BLaER1 (cell line): ENCODE measurements at regions not wholly inside any gene's neighbourhood (a gene's known extent, or its start where the extent isn't known, plus 50 kb on each side); places are given as distances from the start of the nearest gene placed in this dataset.
A peak's percentile ranks its signal among the peaks of the same experiment; 100 is the strongest.

Source experiments
- H3K27ac ChIP-seq: shearing (Covaris generic); formaldehyde crosslinking; 2 replicates; pipeline ENCODE4 v1.8.1; 2022
- H3K27me3 ChIP-seq: shearing (Covaris generic); formaldehyde crosslinking; 2 replicates; pipeline ENCODE4 v1.8.1; 2022
- H3K36me3 ChIP-seq: shearing (Covaris generic); formaldehyde crosslinking; 2 replicates; pipeline ENCODE4 v1.8.1; 2022
- H3K4me1 ChIP-seq: shearing (Covaris generic); formaldehyde crosslinking; 2 replicates; pipeline ENCODE4 v1.8.1; 2022
- H3K4me2 ChIP-seq: shearing (Covaris generic); formaldehyde crosslinking; 2 replicates; pipeline ENCODE4 v1.8.1; 2022
- H3K4me3 ChIP-seq: shearing (Covaris generic); formaldehyde crosslinking; 2 replicates; pipeline ENCODE4 v1.8.1; 2022
- H3K9ac ChIP-seq: shearing (Covaris generic); formaldehyde crosslinking; 2 replicates; pipeline ENCODE4 v1.8.1; 2022
- H3K9me3 ChIP-seq: shearing (Covaris generic); formaldehyde crosslinking; 2 replicates; pipeline ENCODE4 v1.8.1; 2022
- H4K20me1 ChIP-seq: shearing (Covaris generic); formaldehyde crosslinking; 2 replicates; pipeline ENCODE4 v1.8.1; 2022
- Cebpa-rat ChIP-seq: shearing (Covaris generic); IDR thresholded peaks from 2 replicates; pipeline ENCODE4 v1.8.1; 2022

GRCh38 chr2:15732341-15733077 lies 140.8 kb downstream of the DDX1 start:
- Histone ChIP-seq H3K4me1 (peaks cover 74% of the 10 kb centered on the region), H3K9ac (no peak overlapping the region), H3K36me3 (no peaks in the 10 kb centered on the region), H3K4me2 (peak overlapping the region; percentile 79), H3K27me3 (no peaks in the 10 kb centered on the region), H3K9me3 (no peaks in the 10 kb centered on the region), H3K27ac (no peak overlapping the region), H4K20me1 (peaks cover 16% of the 10 kb centered on the region; the same call in 1 of the 2 replicates), H3K4me3 (no peak overlapping the region)
- no peak for TF ChIP-seq Cebpa-rat

GRCh38 chr2:15733867-15734673 lies 142.4 kb downstream of the DDX1 start:
- no peak for TF ChIP-seq Cebpa-rat
- H3K27me3 ChIP-seq: no peaks in the 10 kb centered on the region
- peak overlapping the region; percentile 68 for H3K4me2 ChIP-seq
- H3K4me1 ChIP-seq: peaks cover 67% of the 10 kb centered on the region
- H3K9ac ChIP-seq: no peak overlapping the region
- no peak overlapping the region for H3K27ac ChIP-seq
- no peaks in the 10 kb centered on the region for H3K36me3 ChIP-seq
- H4K20me1 ChIP-seq: peaks cover 16% of the 10 kb centered on the region; the same call in 1 of the 2 replicates
- H3K4me3 ChIP-seq: no peak overlapping the region
- H3K9me3 ChIP-seq: no peaks in the 10 kb centered on the region

GRCh38 chr2:15734674-15735483 lies 143.2 kb downstream of the DDX1 start:
- peaks cover 16% of the 10 kb centered on the region; the same call in 1 of the 2 replicates for H4K20me1 ChIP-seq
- H3K27me3 ChIP-seq: no peaks in the 10 kb centered on the region
- H3K4me1 ChIP-seq: peaks cover 62% of the 10 kb centered on the region
- H3K4me2 ChIP-seq: peak overlapping the region; percentile 68
- no peak for TF ChIP-seq Cebpa-rat
- no peaks in the 10 kb centered on the region for H3K36me3 ChIP-seq
- H3K4me3 ChIP-seq: no peak overlapping the region
- no peaks in the 10 kb centered on the region for H3K9me3 ChIP-seq
- no peak overlapping the region for H3K9ac ChIP-seq
- no peak overlapping the region for H3K27ac ChIP-seq

- Histone ChIP-seq H4K20me1 (peaks cover 13% of the 10 kb centered on the region; the same call in 1 of the 2 replicates), H3K4me2 (peak overlapping the region; percentile 68), H3K27me3 (no peaks in the 10 kb centered on the region), H3K36me3 (no peaks in the 10 kb centered on the region), H3K27ac (no peak overlapping the region), H3K4me3 (no peak overlapping the region), H3K9ac (no peak overlapping the region), H3K4me1 (peaks cover 54% of the 10 kb centered on the region), H3K9me3 (no peaks in the 10 kb centered on the region)
- no peak for TF ChIP-seq Cebpa-rat
Measured at GRCh38 chr2:15735484-15736326, 144.0 kb downstream of the DDX1 start.

GRCh38 chr2:15736396-15737180 lies 144.9 kb downstream of the DDX1 start:
- no peaks in the 10 kb centered on the region for H3K9me3 ChIP-seq
- no peak for TF ChIP-seq Cebpa-rat
- no peak overlapping the region for H3K9ac ChIP-seq
- H3K4me2 ChIP-seq: no peak overlapping the region
- H3K4me3 ChIP-seq: no peak overlapping the region
- H3K36me3 ChIP-seq: no peaks in the 10 kb centered on the region
- no peak overlapping the region for H3K27ac ChIP-seq
- no peaks in the 10 kb centered on the region for H3K27me3 ChIP-seq
- H4K20me1 ChIP-seq: peaks cover 4% of the 10 kb centered on the region; the same call in 1 of the 2 replicates
- H3K4me1 ChIP-seq: peaks cover 45% of the 10 kb centered on the region

- H3K4me2 ChIP-seq: no peak overlapping the region
- H3K27ac ChIP-seq: no peak overlapping the region
- no peak overlapping the region for H3K9ac ChIP-seq
- no peaks in the 10 kb centered on the region for H3K27me3 ChIP-seq
- no peak for TF ChIP-seq Cebpa-rat
- no peak overlapping the region for H3K4me3 ChIP-seq
- peaks cover 35% of the 10 kb centered on the region for H3K4me1 ChIP-seq
- H4K20me1 ChIP-seq: no peaks in the 10 kb centered on the region
- H3K9me3 ChIP-seq: no peaks in the 10 kb centered on the region
- no peaks in the 10 kb centered on the region for H3K36me3 ChIP-seq
Measured at GRCh38 chr2:15737314-15738224, 145.9 kb downstream of the DDX1 start.

GRCh38 chr2:15738225-15738546 lies 146.5 kb downstream of the DDX1 start:
- no peak for TF ChIP-seq Cebpa-rat
- no peaks in the 10 kb centered on the region for H3K9me3 ChIP-seq

GRCh38 chr2:15738943-15739342 lies 147.3 kb downstream of the DDX1 start:
- Histone ChIP-seq H3K36me3 (no peaks in the 10 kb centered on the region), H3K9me3 (no peaks in the 10 kb centered on the region), H4K20me1 (no peaks in the 10 kb centered on the region), H3K27ac (no peak overlapping the region), H3K4me2 (no peak overlapping the region), H3K4me3 (no peak overlapping the region), H3K27me3 (no peaks in the 10 kb centered on the region), H3K4me1 (peaks cover 23% of the 10 kb centered on the region), H3K9ac (no peak overlapping the region)
- no peak for TF ChIP-seq Cebpa-rat

More at GRCh38 chr2:15738225-15738546, 146.5 kb downstream of the DDX1 start:
- no peak overlapping the region for H3K4me3 ChIP-seq
- no peak overlapping the region for H3K27ac ChIP-seq
- H3K9ac ChIP-seq: no peak overlapping the region
- H3K4me2 ChIP-seq: no peak overlapping the region
- no peaks in the 10 kb centered on the region for H3K27me3 ChIP-seq
- H4K20me1 ChIP-seq: no peaks in the 10 kb centered on the region
- H3K36me3 ChIP-seq: no peaks in the 10 kb centered on the region
- peaks cover 29% of the 10 kb centered on the region for H3K4me1 ChIP-seq
